NT2/D1 (cell line): ENCODE measurements at regions not wholly inside any gene's neighbourhood (a gene's known extent, or its start where the extent isn't known, plus 50 kb on each side); places are given as distances from the start of the nearest gene placed in this dataset.

Experiments
- YY1 ChIP-seq: IDR thresholded peaks from 2 replicates; pipeline ENCODE4 v1.6.1; 2011; ENCODE audit not compliant: insufficient read length, insufficient read depth
- ZNF274 ChIP-seq: IDR thresholded peaks from 2 replicates; pipeline ENCODE4 v1.6.1; 2011; ENCODE audit warnings: mild to moderate bottlenecking, low read depth, low read length

- no peak for TF ChIP-seq YY1
- no peak for TF ChIP-seq ZNF274
These were observed 374.9 kb upstream of the CNTN4 start for GRCh38 chr3:1723726-1724125.
